ENCODE measurements at regions not wholly inside any gene's neighbourhood (a gene's known extent, or its start where the extent isn't known, plus 50 kb on each side); places are given as distances from the start of the nearest gene placed in this dataset.

DNA sequence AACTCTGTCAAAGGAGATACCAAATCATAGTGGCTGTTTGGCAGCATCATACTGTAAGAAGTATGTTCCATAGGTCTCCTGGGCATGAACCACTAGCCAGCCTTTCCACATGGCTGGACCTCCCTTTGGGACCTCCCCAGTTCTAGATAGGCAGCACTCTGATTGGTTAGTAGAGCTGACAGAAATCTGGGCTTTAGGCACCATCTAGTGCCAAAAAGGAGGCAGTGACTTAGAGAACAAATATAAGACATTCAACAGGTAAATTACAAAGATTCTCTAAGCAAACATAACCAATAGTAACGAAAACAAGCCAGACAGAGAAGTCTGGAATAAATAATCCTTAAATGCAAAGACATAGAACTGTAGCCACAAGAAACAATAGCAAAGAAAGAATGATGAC lies 148.0 kb upstream of the PDE3A start:
- TF ChIP-seq, protein P1, sequence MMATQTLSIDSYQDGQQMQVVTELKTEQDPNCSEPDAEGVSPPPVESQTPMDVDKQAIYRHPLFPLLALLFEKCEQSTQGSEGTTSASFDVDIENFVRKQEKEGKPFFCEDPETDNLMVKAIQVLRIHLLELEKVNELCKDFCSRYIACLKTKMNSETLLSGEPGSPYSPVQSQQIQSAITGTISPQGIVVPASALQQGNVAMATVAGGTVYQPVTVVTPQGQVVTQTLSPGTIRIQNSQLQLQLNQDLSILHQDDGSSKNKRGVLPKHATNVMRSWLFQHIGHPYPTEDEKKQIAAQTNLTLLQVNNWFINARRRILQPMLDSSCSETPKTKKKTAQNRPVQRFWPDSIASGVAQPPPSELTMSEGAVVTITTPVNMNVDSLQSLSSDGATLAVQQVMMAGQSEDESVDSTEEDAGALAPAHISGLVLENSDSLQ (IDR thresholded peaks at IDR 0.05), result no peak
- no peak for TF ChIP-seq FOXK2 (IDR thresholded peaks at IDR 0.05)
- TF ChIP-seq FOXA1 (IDR thresholded peaks at IDR 0.05), result no peak
- no peak for TF ChIP-seq BHLHE40 (IDR thresholded peaks at IDR 0.05; ENCODE audit: borderline replicate concordance)
- TF ChIP-seq ELF4 (IDR thresholded peaks at IDR 0.05), result no peak
- no peak for TF ChIP-seq FOXM1 (IDR thresholded peaks at IDR 0.05; ENCODE audit: borderline replicate concordance)
- TF ChIP-seq NFRKB (IDR thresholded peaks at IDR 0.05), result no peak
- TF ChIP-seq TARDBP (IDR thresholded peaks at IDR 0.05), result no peak

Measured in HEK293T (cell line).